Type B pancreatic cell (in vitro differentiated cells): ENCODE measurements at regions not wholly inside any gene's neighbourhood (a gene's known extent, or its start where the extent isn't known, plus 50 kb on each side); places are given as distances from the start of the nearest gene placed in this dataset.

Experiments
- DNase-seq: peaks from one replicate; pipeline ENCODE4 v3.0.0; 2021; ENCODE audit warnings: mixed read lengths; ENCODE audit not compliant: unreplicated experiment; ENCODE audit errors: extremely low spot score
- H3K27ac Mint-ChIP-seq: 2 replicates; pipeline ENCODE4 v1.8.0; 2021; ENCODE audit warnings: mild to moderate bottlenecking, mixed read lengths
- H3K27me3 Mint-ChIP-seq: 2 replicates; pipeline ENCODE4 v1.8.0; 2021; ENCODE audit warnings: mixed read lengths
- H3K36me3 Mint-ChIP-seq: 2 replicates; pipeline ENCODE4 v1.8.0; 2021; ENCODE audit warnings: mixed read lengths
- H3K4me1 Mint-ChIP-seq: one replicate; pipeline ENCODE4 v1.8.0; 2021; ENCODE audit warnings: mixed read lengths; ENCODE audit not compliant: unreplicated experiment
- H3K4me3 Mint-ChIP-seq: 2 replicates; pipeline ENCODE4 v1.8.0; 2021; ENCODE audit warnings: mild to moderate bottlenecking, mixed read lengths
- H3K9me3 Mint-ChIP-seq: 2 replicates; pipeline ENCODE4 v1.8.0; 2021; ENCODE audit warnings: mixed read lengths
- TF ChIP-seq, protein P1 (sequence below): fragments of 200-600 bp; sonication (generic); conservative IDR thresholded peaks from 2 replicates; pipeline ENCODE4 v1.5.0; 2021; ENCODE audit warnings: antibody characterized with exemption, mild to moderate bottlenecking

DNA sequence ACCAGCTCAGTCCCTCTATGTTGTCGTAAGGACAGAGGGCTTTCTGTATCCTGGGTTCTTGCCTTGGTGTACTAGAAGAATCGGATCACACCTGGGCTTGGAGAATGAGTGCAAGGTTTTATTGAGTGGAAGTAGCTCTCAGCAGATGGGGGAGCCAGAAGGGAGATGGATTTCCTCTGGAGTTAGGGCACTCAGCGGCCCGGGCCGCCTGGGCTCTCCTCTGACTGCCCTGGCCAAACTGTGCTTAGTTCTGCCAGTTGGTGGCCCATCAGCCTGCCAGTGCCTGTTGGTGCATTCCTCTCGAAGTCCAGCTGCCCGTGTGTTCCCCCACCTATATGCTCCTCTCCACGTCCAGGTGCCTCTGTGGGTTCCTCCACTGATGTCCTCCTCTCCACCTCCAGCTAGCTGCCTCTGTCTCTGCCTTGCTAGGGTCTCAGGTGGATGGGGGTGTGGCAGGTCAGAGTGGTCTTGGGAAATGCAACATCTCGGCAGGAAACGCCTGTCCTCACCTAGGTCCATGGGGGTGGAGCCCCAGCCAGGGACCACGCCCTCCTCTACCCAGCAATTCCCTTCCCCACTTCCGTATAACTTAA, 148.6 kb downstream of the PPP1R3A start:
- Mint-ChIP-seq H3K36me3 (no peaks in the 10 kb centered on the region), H3K4me3 (no peak overlapping the region), H3K27me3 (no peaks in the 10 kb centered on the region), H3K27ac (no peak overlapping the region), H3K4me1 (peaks cover 9% of the 10 kb centered on the region), H3K9me3 (no peaks in the 10 kb centered on the region)
- TF ChIP-seq, protein P1, sequence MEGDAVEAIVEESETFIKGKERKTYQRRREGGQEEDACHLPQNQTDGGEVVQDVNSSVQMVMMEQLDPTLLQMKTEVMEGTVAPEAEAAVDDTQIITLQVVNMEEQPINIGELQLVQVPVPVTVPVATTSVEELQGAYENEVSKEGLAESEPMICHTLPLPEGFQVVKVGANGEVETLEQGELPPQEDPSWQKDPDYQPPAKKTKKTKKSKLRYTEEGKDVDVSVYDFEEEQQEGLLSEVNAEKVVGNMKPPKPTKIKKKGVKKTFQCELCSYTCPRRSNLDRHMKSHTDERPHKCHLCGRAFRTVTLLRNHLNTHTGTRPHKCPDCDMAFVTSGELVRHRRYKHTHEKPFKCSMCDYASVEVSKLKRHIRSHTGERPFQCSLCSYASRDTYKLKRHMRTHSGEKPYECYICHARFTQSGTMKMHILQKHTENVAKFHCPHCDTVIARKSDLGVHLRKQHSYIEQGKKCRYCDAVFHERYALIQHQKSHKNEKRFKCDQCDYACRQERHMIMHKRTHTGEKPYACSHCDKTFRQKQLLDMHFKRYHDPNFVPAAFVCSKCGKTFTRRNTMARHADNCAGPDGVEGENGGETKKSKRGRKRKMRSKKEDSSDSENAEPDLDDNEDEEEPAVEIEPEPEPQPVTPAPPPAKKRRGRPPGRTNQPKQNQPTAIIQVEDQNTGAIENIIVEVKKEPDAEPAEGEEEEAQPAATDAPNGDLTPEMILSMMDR = no peak
- no peak for DNase-seq

DNA sequence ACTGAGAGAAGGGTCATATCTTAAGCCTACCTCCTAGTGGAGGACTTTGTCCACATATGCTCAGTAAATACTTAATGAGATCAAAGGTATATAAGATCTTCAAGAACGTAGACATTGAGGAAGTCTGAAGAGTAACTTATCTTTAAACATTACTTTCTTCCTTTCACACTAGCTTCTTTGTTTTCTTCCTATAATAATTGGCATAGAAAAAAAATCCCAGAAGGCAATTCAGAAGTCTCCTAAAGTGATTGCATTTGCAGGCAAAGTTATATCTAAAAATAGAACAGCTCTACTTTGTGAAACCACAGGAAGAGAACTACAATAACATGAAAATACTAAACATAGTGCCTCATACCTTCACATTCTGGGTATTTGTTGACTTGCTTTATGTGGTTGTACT, 150.4 kb downstream of the PPP1R3A start:
- Mint-ChIP-seq H3K4me1 (peaks cover 4% of the 10 kb centered on the region), H3K9me3 (no peaks in the 10 kb centered on the region), H3K4me3 (no peak overlapping the region), H3K27ac (no peak overlapping the region), H3K27me3 (no peaks in the 10 kb centered on the region), H3K36me3 (no peaks in the 10 kb centered on the region)
- DNase-seq = no peak
- TF ChIP-seq, protein P1 = no peak

DNA sequence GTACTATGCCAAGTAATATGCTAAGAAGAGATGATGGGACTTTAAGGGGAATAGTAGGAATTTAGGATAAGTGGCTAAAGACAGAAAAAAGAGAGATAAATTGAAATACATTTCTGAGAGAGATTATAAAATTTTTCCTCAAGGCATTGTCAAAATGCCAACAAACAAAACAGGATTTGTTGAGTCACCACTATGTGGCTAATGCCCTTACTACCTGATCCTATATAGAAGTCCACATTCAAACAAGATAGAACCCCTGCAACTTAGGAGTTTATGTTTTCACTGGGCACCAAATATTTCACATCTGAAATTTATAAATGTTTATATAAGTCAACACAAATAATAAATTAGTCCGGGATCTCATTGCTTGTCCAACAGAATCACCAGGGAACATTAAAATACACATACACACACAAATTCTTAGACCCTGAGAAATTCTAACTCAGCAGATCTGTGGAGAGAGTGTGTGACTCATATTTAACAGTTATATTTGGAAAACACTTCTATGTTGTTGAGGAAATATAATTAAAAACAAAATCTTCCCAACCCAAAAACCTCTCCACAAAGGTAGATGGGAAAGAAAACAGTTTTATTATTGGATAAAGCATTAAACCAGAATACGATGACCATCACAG, 154.3 kb downstream of the PPP1R3A start:
- TF ChIP-seq, protein P1 = no peak
- Mint-ChIP-seq H3K9me3 (no peaks in the 10 kb centered on the region), H3K27ac (no peak overlapping the region), H3K4me3 (no peak overlapping the region), H3K36me3 (no peaks in the 10 kb centered on the region), H3K4me1 (no peaks in the 10 kb centered on the region), H3K27me3 (no peaks in the 10 kb centered on the region)
- DNase-seq = no peak

DNA sequence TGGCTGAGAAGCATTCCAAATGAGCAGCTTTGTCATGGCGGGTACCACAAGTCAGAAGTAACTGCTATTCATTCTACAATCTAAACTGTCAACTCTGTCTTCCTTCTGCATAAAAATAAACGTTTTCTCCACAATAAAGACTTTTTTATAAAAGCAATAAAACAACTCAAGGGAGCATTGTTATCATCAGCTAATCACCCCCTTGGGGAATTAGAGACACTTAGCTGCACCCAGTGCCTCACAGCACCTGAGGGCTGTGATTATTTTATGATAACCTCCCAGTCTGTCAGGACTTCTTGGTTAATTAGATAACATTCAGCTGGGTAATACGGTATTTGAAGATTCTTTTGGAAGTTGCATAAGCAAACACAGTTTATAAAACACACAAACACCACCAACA, 155.6 kb downstream of the PPP1R3A start:
- TF ChIP-seq, protein P1 = no peak
- Mint-ChIP-seq H3K36me3 (no peaks in the 10 kb centered on the region), H3K4me1 (no peaks in the 10 kb centered on the region), H3K27ac (no peak overlapping the region), H3K9me3 (no peaks in the 10 kb centered on the region), H3K4me3 (no peak overlapping the region), H3K27me3 (no peaks in the 10 kb centered on the region)
- DNase-seq = no peak

DNA sequence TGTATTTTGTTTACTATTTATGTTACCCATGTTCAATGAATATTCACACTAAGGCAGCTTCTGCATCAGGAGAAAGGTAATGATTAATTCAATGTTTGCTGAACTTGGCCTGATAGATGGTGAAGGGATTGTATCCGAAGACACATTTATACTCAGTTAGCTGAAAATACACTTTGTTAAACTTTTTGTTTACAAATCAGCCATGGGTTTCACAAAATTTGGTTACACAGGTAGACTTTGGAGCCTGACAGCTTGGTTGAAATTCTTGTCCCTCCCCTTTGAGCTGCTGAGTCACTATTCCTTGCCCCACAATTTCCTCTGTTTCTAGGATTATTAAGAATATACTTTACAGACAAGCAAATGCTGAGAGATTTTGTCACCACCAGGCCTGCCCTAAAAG, 162.6 kb downstream of the PPP1R3A start:
- no peaks in the 10 kb centered on the region for H3K36me3 Mint-ChIP-seq
- no peaks in the 10 kb centered on the region for H3K27me3 Mint-ChIP-seq
- H3K27ac Mint-ChIP-seq = no peak overlapping the region
- H3K4me3 Mint-ChIP-seq = no peak overlapping the region
- TF ChIP-seq, protein P1 = no peak
- no peaks in the 10 kb centered on the region for H3K9me3 Mint-ChIP-seq
- no peak for DNase-seq
- H3K4me1 Mint-ChIP-seq = no peaks in the 10 kb centered on the region
